GM19099 (cell line): ENCODE measurements at regions not wholly inside any gene's neighbourhood (a gene's known extent, or its start where the extent isn't known, plus 50 kb on each side); places are given as distances from the start of the nearest gene placed in this dataset.
A peak's percentile ranks its signal among the peaks of the same experiment; 100 is the strongest.

Source experiments
- POLR2A ChIP-seq: IDR thresholded peaks from 3 replicates; pipeline ENCODE4 v1.6.1; 2011; ENCODE audit warnings: low read depth; ENCODE audit not compliant: insufficient read length; ENCODE audit errors: extremely low read depth

- no peak for TF ChIP-seq POLR2A
These were observed 126.0 kb upstream of the ATF7IP start for GRCh38 chr12:14239350-14239934.

DNA sequence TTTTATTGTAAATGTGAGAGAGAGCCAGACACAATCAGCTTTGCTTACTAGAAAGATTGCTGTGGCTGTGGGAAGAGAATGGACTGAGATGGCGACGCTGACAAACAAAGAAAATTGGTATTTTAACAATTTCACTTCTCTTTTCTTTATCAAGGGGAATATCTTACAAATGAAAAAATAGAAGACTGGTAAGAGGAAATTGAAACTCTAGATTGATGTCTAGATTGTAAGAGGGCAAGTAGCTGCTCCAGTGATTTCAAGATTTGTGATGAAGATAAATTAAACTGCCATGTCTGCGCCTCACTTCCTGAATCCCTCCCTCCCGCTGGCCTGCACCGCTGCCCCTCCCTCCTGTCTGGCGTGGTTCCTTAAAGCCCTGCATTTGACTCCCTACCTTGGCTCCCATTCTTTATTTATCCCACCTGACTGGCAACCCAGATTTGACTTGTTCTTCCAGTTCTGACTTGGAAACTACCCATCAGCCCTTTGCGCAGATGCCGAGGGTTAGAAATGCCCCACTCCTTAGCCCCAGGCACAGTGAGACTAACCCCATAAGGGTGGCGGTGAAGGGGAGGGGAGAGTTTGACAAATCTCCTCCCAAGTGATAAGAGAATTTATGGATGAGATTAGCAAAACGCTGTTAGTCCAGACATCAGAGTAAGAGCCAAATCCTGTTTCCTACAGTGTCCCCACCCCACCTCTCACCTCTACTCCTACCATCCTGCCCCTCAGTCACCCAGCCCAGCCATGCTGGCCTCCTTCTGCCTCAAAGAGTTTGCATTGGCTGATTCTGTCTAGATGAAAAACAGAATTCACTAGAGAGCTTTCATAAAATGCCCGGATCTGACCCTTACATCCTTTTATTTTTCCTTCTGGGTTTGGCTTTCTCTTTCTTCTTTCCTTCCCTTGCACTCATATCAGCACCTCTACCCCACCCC, 125.3 kb upstream of the ATF7IP start:
- peak; percentile 26 for TF ChIP-seq POLR2A

- no peak for TF ChIP-seq POLR2A
These were observed 124.6 kb upstream of the ATF7IP start for GRCh38 chr12:14240873-14241220.

DNA sequence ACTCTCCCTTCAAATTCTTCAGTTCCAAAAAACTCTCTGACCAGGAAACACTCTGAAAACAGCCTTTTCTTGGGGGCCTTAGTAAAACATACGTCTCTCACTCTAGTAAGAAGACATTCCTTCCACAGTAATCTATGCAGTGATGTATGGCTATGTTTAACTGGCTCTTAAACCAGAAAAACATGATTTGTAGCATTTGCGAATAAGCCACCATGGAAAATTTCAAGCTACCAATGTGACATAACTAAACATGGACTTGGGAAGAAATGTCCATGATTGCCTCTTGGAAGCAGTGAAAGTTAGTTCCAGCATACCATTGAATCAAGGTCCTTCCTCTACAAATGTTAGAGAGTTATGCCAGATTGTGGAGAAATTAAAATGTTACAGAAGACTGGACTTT, 121.5 kb upstream of the ATF7IP start:
- TF ChIP-seq POLR2A: no peak

DNA sequence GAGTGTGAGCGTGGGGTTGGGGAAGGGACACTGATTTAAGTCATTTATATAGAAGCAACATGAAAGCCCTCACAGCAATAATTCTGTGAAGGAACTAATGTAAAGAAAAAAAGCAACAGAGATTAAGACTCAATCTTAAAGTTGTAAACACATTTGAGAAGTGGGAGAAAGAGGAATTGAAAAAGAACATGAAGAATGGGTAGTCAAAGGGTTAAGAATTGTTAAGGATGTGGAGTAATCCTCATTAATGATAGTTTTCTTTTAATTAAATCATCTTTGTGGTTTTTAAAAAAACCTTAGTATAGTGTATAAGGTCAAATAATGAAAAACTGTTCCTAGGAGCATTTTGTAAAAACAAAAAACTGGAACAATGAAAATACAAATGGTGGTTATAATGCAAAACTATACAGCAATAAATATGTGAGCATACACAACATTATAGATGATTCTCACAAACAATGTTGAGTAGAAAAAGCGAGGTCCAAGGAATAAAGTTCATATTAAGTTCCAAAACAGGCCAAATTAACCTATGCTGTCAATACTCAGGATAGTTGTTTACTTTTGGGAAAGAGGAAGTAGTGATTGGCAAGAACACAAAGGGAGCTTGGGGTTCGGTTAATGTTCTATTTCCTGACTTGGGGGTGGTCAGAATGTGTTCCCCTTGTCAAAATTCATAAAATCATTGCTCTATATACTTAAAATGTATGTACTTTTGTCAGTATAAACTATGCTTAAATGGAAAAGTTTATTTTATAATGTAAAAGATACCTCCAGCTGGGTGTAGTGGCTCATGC, 120.4 kb upstream of the ATF7IP start:
- no peak for TF ChIP-seq POLR2A

DNA sequence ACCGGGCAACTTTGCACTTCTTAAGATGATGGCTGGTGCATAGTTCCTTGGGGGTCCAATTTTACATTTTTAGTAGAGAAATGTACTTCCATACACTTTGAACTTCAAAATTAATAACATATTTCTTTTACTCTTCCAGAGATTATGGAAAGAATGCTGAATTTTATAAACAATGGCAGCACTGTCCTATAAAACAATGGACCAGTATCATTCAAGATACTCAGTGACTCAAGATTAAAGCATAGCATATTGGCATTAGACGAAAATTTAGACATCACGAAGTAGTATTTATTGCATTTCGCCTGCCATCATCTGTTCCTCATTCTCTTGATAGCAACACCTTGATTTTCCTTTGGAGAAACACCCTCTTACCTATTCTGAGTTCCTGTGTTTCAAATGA, 118.3 kb upstream of the ATF7IP start:
- no peak for TF ChIP-seq POLR2A

DNA sequence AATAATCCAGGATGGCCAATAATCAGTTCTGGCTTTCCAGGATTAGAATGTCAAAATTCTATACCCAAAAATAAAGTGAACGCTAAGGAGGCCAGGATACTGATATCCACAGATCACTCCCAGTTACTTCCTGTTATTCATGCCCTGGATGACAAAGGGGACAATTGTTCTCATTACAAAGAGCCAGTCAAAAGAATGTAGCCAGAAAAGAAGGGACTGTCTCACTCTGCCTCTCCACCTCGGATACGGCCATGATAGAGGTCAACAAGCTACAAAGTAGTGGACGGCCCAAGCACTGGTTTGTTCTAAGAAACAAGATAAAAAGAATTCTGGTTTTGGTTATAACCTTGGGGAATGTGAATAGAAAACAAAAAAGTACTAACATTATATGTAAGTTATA, 116.1 kb upstream of the ATF7IP start:
- TF ChIP-seq POLR2A: no peak

- no peak for TF ChIP-seq POLR2A
These were observed 112.8 kb upstream of the ATF7IP start for GRCh38 chr12:14252697-14253096.

- no peak for TF ChIP-seq POLR2A
These were observed 112.0 kb upstream of the ATF7IP start for GRCh38 chr12:14253496-14253895.

GRCh38 chr12:14254781-14255180, 110.7 kb upstream of the ATF7IP start:
- no peak for TF ChIP-seq POLR2A

GRCh38 chr12:14256121-14256520, 109.4 kb upstream of the ATF7IP start:
- TF ChIP-seq POLR2A: no peak

GRCh38 chr12:14256555-14257169, 108.8 kb upstream of the ATF7IP start:
- no peak for TF ChIP-seq POLR2A

- TF ChIP-seq POLR2A: no peak
These were observed 108.2 kb upstream of the ATF7IP start for GRCh38 chr12:14257303-14257733.

DNA sequence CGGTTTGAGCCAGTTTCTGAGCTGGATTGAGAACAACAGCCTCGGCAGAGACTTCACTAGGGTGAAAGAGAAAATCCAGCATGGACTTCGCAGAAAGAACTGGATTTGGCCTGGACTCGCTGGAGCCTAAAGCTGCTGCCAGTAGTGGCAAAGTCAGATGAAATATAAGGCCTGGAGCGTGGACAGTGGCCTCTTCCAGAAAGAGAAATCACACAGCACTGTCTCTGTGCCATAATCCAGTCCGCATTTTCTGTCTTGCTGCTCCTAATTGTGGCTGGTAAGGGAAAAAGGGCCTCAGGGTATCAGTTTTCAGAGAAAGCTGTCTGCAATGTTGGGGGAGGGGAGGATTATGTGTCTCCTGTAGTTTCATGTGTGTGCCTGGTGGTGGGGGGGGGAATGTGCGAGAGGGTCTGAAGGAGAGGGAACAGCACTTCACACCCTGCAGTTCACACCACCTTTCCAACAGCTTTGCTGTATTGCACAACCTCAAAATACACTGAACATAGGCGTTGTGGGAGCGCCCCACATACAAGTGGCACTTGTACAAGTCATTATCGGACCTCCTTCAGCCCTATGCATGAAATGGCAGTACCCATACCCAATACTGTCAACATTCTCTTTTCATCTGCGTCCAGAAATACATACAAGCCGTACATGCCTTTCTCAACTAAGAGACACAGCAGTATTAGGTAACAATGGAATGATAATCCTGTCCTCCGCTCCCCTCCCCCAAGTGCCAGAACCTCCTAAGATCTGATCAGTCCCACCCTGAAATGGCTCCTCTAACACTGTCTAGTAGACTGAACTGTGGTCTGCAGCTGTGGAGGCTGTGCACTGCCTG, 107.5 kb upstream of the ATF7IP start:
- TF ChIP-seq POLR2A: no peak

DNA sequence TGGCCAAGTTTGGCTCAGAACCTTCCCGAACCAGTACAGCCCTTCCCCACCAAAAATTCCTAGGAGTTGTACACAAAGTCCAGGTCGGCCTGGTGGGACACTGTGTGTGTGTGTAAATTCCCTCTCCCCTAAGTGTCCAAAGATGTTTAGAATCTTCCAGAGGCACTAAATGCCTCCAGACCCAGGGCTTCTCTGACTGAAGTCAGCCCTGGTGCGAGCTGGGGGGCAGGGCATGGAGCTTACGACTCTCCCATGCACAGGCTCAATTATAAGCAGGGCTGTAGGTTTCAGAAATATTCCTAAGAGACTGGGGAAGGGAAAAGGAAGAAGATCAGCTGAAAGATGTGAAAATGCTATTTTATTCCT, 106.9 kb upstream of the ATF7IP start:
- TF ChIP-seq POLR2A: no peak

DNA sequence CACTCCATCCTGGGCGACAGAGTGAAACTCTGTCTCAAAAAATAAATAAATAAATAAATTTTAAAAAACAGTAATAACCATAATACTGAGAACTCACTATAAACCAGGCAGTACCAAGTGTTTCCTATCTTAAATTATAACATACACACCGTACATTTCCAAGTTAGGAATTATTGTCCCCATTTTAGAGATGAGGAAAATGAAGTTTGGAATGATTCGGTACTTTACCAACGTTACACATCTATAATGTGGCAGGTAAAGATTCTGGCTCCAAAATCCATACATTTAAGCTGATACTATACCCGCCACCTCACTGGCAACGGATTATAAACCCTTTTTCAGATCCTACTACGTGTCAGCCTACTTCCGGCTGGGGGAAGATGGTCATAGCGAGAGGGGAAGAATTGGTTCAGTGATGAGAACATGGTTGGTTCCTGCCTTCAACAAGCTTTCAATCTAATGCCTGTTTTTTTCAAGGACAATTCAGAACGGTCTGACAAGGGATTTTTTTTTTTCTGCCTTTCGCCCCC, 105.9 kb upstream of the ATF7IP start:
- no peak for TF ChIP-seq POLR2A
